ENCODE measurements at regions not wholly inside any gene's neighbourhood (a gene's known extent, or its start where the extent isn't known, plus 50 kb on each side); places are given as distances from the start of the nearest gene placed in this dataset.

DNA sequence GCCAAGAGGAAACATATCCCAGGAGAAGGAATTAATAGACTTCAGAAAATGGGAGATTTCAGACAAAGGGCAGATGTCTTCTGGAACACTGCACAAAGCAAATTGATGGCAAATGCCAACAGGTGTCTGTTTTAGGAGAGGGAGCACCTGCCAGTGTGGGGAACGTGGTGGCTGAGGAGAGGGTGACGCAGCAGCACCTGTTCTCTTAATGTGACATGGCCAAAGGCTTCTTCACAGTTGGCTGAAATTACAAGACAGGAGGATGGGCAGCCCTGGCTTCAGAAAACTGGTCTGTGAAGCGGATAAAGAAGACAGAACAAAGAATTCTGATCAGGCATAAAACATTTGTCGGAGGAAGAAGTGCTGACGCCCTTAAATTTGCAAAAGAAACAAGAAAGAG, 178.7 kb upstream of the RUNX1 start:
- TF ChIP-seq, protein P1, sequence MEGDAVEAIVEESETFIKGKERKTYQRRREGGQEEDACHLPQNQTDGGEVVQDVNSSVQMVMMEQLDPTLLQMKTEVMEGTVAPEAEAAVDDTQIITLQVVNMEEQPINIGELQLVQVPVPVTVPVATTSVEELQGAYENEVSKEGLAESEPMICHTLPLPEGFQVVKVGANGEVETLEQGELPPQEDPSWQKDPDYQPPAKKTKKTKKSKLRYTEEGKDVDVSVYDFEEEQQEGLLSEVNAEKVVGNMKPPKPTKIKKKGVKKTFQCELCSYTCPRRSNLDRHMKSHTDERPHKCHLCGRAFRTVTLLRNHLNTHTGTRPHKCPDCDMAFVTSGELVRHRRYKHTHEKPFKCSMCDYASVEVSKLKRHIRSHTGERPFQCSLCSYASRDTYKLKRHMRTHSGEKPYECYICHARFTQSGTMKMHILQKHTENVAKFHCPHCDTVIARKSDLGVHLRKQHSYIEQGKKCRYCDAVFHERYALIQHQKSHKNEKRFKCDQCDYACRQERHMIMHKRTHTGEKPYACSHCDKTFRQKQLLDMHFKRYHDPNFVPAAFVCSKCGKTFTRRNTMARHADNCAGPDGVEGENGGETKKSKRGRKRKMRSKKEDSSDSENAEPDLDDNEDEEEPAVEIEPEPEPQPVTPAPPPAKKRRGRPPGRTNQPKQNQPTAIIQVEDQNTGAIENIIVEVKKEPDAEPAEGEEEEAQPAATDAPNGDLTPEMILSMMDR (IDR thresholded peaks at IDR 0.05), result no peak
- no peak for TF ChIP-seq POLR2A (IDR thresholded peaks at IDR 0.05)
